Esophagus muscularis mucosa (tissue), 4 donors: ENCODE measurements at regions not wholly inside any gene's neighbourhood (a gene's known extent, or its start where the extent isn't known, plus 50 kb on each side); places are given as distances from the start of the nearest gene placed in this dataset.
"Not testable (repeated sequence)": the region's sequence is repeated elsewhere in the genome, so short reads cannot be mapped to it uniquely, and the experiment has no call there.

Source experiments
- DNase-seq: peaks from one replicate; pipeline ENCODE4 v3.0.0-alpha.2; 2017; ENCODE audit errors: extremely low spot score
- H3K27ac ChIP-seq, 4 donors: fragments of 200-600 bp; sonication (generic); replicated peaks in 1 of 4; 1 replicate in 3 of 4; 2 replicates in 1 of 4; pipeline ENCODE4 v1.5.1; 2016 to 2019; ENCODE audit warnings: mild to moderate bottlenecking in 1 of 4
- H3K27me3 ChIP-seq, 4 donors: fragments of 200-600 bp; sonication (generic); one replicate each; pipeline versions ENCODE4 v1.5.1 to v1.6.0; 2016 to 2019
- H3K36me3 ChIP-seq, 4 donors: fragments of 200-600 bp; sonication (generic); one replicate each; pipeline ENCODE4 v1.5.1; 2016 to 2019
- H3K4me1 ChIP-seq, 4 donors: fragments of 200-600 bp; sonication (generic); one replicate each; pipeline ENCODE4 v1.5.1; 2016 to 2019
- H3K4me3 ChIP-seq, 4 donors: fragments of 200-600 bp; sonication (generic); 1 replicate in 2 of 4; 2 replicates in 2 of 4; pipeline ENCODE4 v1.5.1; 2016 to 2019; ENCODE audit warnings: mild to moderate bottlenecking in 4 of 4, moderate library complexity in 1 of 4
- H3K9me3 ChIP-seq, 4 donors: fragments of 200-600 bp; sonication (generic); 1 replicate in 3 of 4; 2 replicates in 1 of 4; pipeline ENCODE4 v1.5.1; 2016 to 2019
- CTCF ChIP-seq, 3 experiments: fragments of 200-600 bp in 2 of 3; fragments of 450-650 bp in 1 of 3; sonication (generic) in 2 of 3; IDR thresholded peaks; one replicate each; pipeline ENCODE4 v1.5.1; 2017 to 2019; ENCODE audit warnings: antibody characterized with exemption in 3 of 3, mild to moderate bottlenecking in 2 of 3, moderate library complexity in 1 of 3
- EP300 ChIP-seq: sonication (generic); formaldehyde crosslinking; IDR thresholded peaks from one replicate; pipeline ENCODE4 v1.6.1; 2017; ENCODE audit warnings: antibody characterized with exemption
- POLR2A ChIP-seq: fragments of 450-650 bp; IDR thresholded peaks from one replicate; pipeline ENCODE4 v1.6.1; 2017; ENCODE audit warnings: antibody characterized with exemption, moderate library complexity, mild to moderate bottlenecking, low read depth
- POLR2AphosphoS5 ChIP-seq, 2 donors: sonication (generic); formaldehyde crosslinking; IDR thresholded peaks; one replicate each; pipeline ENCODE4 v1.6.1; 2017; ENCODE audit warnings: antibody characterized with exemption in 2 of 2
- WGBS: methylation state at CpG from one replicate; pipeline ENCODE4 v1.1.5; 2018; 5-methylcytosine and 5-hydroxymethylcytosine counted together
- intact Hi-C: fragments of 100-400 bp; cut with DNase I; formaldehyde crosslinking; loops from one replicate; pipeline ENCODE4 v1.15.1; 2023

- H3K9me3 ChIP-seq: no peaks in the 10 kb centered on the region
- WGBS: 74% methylated on average over 5 of the region's 5 CpGs
- no peak for TF ChIP-seq EP300
- TF ChIP-seq POLR2AphosphoS5 (IDR thresholded peaks at IDR 0.05): no peak
- TF ChIP-seq CTCF (IDR thresholded peaks at IDR 0.05): no peak
- TF ChIP-seq POLR2A: no peak
- no peak for DNase-seq
- H3K27ac ChIP-seq: no peak overlapping the region
- H3K27me3 ChIP-seq: no peaks in the 10 kb centered on the region
- peaks cover 0 to 24% (median 17%) of the 10 kb centered on the region in 4 donors for H3K4me1 ChIP-seq
- intact Hi-C loops: no loop called here
- H3K36me3 ChIP-seq: no peaks in the 10 kb centered on the region
- peak overlapping the region in 2 of 4 donors; percentile 3 to 14 for H3K4me3 ChIP-seq
These were observed 273.7 kb downstream of the SEMA3D start for GRCh38 chr7:84912993-84913635.

- H3K9me3 ChIP-seq: no peaks in the 10 kb centered on the region
- intact Hi-C loops: no loop called here
- no peaks in the 10 kb centered on the region for H3K27me3 ChIP-seq
- DNase-seq: no peak
- H3K4me3 ChIP-seq: no peak overlapping the region
- 98% methylated on average over 2 of the region's 2 CpGs for WGBS
- H3K27ac ChIP-seq: no peak overlapping the region
- H3K4me1 ChIP-seq: peaks cover 0 to 30% (median 22%) of the 10 kb centered on the region in 4 donors
- no peaks in the 10 kb centered on the region for H3K36me3 ChIP-seq
- TF ChIP-seq POLR2A (no peak), POLR2AphosphoS5 (IDR thresholded peaks at IDR 0.05) (no peak), CTCF (IDR thresholded peaks at IDR 0.05) (no peak), EP300 (no peak)
These were observed 274.3 kb downstream of the SEMA3D start for GRCh38 chr7:84912537-84912936.

- Histone ChIP-seq H3K4me3 (no peak overlapping the region), H3K9me3 (no peaks in the 10 kb centered on the region), H3K4me1 (peaks cover 0 to 32% (median 27%) of the 10 kb centered on the region in 4 donors), H3K27me3 (no peaks in the 10 kb centered on the region), H3K36me3 (no peaks in the 10 kb centered on the region), H3K27ac (no peak overlapping the region)
- intact Hi-C loops: no loop called here
- TF ChIP-seq POLR2AphosphoS5 (IDR thresholded peaks at IDR 0.05): no peak
- TF ChIP-seq CTCF (IDR thresholded peaks at IDR 0.05): no peak
- DNase-seq: no peak
These were observed 274.8 kb downstream of the SEMA3D start for GRCh38 chr7:84912018-84912417.

- Histone ChIP-seq H3K36me3 (no peaks in the 10 kb centered on the region), H3K4me1 (peaks cover 0 to 32% (median 31%) of the 10 kb centered on the region in 4 donors), H3K27me3 (no peaks in the 10 kb centered on the region), H3K27ac (no peak overlapping the region), H3K9me3 (no peaks in the 10 kb centered on the region), H3K4me3 (no peak overlapping the region)
- intact Hi-C loops: no loop called here
- no peak for TF ChIP-seq POLR2AphosphoS5 (IDR thresholded peaks at IDR 0.05)
- TF ChIP-seq EP300: no peak
- no peak for TF ChIP-seq CTCF (IDR thresholded peaks at IDR 0.05)
- no peak for TF ChIP-seq POLR2A
- 95% methylated on average over 4 of the region's 4 CpGs for WGBS
- no peak for DNase-seq
These were observed 275.8 kb downstream of the SEMA3D start for GRCh38 chr7:84911077-84911476.

GRCh38 chr7:84910322-84910721 is 276.5 kb downstream of the SEMA3D start:
- H3K4me1 ChIP-seq: peaks cover 0 to 32% (median 31%) of the 10 kb centered on the region in 4 donors
- WGBS: 97% methylated on average over 4 of the region's 5 CpGs
- H3K36me3 ChIP-seq, DNase-seq, H3K9me3 ChIP-seq, H3K27ac ChIP-seq, H3K4me3 ChIP-seq, intact Hi-C loops, H3K27me3 ChIP-seq: not testable (repeated sequence)
